H1 (cell line): ENCODE measurements at regions not wholly inside any gene's neighbourhood (a gene's known extent, or its start where the extent isn't known, plus 50 kb on each side); places are given as distances from the start of the nearest gene placed in this dataset.

Experiments used
- CHD7 ChIP-seq: fragments of 300-600 bp; sonication (generic); IDR thresholded peaks from 2 replicates; pipeline ENCODE4 v1.7.1; 2012; ENCODE audit warnings: low read length, moderate library complexity, mild to moderate bottlenecking, inconsistent platforms; ENCODE audit not compliant: insufficient replicate concordance
- CTBP2 ChIP-seq: IDR thresholded peaks from 2 replicates; pipeline ENCODE4 v1.7.0; 2011; ENCODE audit warnings: borderline replicate concordance, mild to moderate bottlenecking, moderate library complexity, mixed read lengths, low read length; ENCODE audit not compliant: insufficient read depth, insufficient read length
- MAFK ChIP-seq: IDR thresholded peaks from 2 replicates; pipeline ENCODE4 v1.6.1; 2012; ENCODE audit warnings: low read depth, mild to moderate bottlenecking, improper control_type of control experiment, low read length
- NANOG ChIP-seq: IDR thresholded peaks from 2 replicates; pipeline ENCODE4 v1.6.1; 2011; ENCODE audit warnings: low read length, low read depth, mild to moderate bottlenecking, inconsistent platforms; ENCODE audit not compliant: insufficient read depth, poor library complexity, severe bottlenecking
- PHF8 ChIP-seq: fragments of 200-600 bp; sonication (generic); conservative IDR thresholded peaks from 2 replicates; pipeline ENCODE4 v1.7.1; 2012; ENCODE audit warnings: low read depth, mild to moderate bottlenecking, inconsistent platforms, low read length, moderate library complexity
- POLR2AphosphoS5 ChIP-seq: IDR thresholded peaks from 2 replicates; pipeline ENCODE4 v1.6.1; 2011; ENCODE audit warnings: low read depth, low read length
- SIRT6 ChIP-seq: IDR thresholded peaks from one replicate; pipeline ENCODE4 v1.7.1; 2012; ENCODE audit warnings: low read length, inconsistent platforms
- SP1 ChIP-seq: IDR thresholded peaks from 2 replicates; pipeline ENCODE4 v1.6.1; 2011; ENCODE audit warnings: low read depth, low read length
- SP4 ChIP-seq: IDR thresholded peaks from 2 replicates; pipeline ENCODE4 v1.6.1; 2012; ENCODE audit warnings: low read length, inconsistent platforms
- YY1 ChIP-seq: IDR thresholded peaks from 2 replicates; pipeline ENCODE4 v1.6.1; 2011; ENCODE audit warnings: low read depth, mild to moderate bottlenecking, low read length
- TF ChIP-seq, protein P1 (sequence below): IDR thresholded peaks from 2 replicates; pipeline ENCODE4 v1.6.1; 2012; ENCODE audit warnings: low read length, inconsistent platforms

DNA sequence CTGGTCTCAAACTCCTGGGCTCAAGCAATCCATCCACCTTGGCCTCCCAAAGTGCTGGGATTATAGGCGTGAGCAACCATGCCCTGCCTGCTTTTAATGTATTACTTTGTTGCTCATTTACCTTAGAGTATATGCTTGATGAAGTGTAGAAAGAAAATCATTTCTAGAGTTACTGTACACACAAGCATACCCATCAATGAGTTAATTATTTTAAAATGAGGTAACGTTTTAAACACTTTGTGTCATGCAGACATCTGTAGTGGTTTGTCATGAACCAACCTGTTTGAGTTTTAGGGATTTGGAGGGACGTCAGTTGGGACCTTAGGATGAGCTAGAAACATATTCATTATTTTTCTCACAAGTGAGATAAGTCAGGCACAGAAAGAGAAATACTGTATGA, 332.4 kb upstream of the IGF1R start (continued):
- TF ChIP-seq CHD7 (no peak), SP1 (no peak), POLR2AphosphoS5 (no peak), YY1 (no peak), CTBP2 (no peak), NANOG (no peak), SP4 (no peak), PHF8 (no peak), SIRT6 (no peak), MAFK (no peak)
- TF ChIP-seq, protein P1, sequence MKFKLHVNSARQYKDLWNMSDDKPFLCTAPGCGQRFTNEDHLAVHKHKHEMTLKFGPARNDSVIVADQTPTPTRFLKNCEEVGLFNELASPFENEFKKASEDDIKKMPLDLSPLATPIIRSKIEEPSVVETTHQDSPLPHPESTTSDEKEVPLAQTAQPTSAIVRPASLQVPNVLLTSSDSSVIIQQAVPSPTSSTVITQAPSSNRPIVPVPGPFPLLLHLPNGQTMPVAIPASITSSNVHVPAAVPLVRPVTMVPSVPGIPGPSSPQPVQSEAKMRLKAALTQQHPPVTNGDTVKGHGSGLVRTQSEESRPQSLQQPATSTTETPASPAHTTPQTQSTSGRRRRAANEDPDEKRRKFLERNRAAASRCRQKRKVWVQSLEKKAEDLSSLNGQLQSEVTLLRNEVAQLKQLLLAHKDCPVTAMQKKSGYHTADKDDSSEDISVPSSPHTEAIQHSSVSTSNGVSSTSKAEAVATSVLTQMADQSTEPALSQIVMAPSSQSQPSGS = no peak
